DMS53 (cell line): ENCODE measurements at regions not wholly inside any gene's neighbourhood (a gene's known extent, or its start where the extent isn't known, plus 50 kb on each side); places are given as distances from the start of the nearest gene placed in this dataset.
"Not testable (repeated sequence)": the region's sequence is repeated elsewhere in the genome, so short reads cannot be mapped to it uniquely, and the experiment has no call there.

Experiments
- DNase-seq: peaks from one replicate; lab custom pipeline; 2025; lab: John Stamatoyannopoulos, UW

DNA sequence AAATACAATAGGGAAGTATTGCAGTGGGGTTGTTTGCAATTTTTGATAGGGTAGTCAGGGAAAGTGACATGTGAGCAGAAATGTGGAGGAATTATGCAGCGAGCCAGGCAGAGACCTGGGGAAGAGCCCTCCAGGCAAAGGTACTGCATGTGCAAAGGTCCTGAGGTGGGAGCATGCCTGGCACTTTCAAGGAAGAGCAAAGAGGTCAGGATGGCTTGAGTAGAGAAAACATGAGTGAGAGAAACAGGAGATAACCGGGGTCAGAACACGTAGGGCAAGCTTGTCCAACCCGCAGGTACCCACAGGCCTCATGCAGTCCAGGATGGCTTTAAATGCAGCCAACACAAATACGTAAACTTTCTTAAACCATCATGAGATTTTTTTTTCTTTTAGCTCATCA is 71.0 kb downstream of the COQ2 start:
- no peak for DNase-seq

GRCh38 chr4:83212041-83212851 is 72.4 kb downstream of the COQ2 start:
- DNase-seq = peak; percentile 58

DNA sequence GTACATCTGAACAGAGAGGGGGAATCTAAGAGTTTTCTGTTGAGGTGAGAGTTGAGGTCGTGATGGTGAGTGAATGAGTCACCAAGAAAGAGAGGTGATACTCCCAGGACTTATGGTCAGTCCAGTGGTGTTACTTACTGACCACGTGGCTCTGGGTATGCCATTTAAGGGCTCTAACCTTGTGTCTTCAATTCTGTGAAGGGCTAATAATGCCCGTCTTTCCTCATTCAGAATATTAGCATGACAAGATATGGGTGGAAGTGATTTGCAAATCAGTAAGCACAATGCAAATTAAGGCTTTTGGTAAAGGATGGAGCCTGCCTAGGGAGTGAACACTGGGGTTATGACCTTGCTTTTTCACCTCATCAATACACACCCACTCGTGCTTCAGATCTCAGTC is 75.2 kb downstream of the COQ2 start:
- no peak for DNase-seq

GRCh38 chr4:83208371-83209365 is 75.9 kb downstream of the COQ2 start:
- DNase-seq = no peak

GRCh38 chr4:83207497-83208101 is 77.0 kb downstream of the COQ2 start:
- DNase-seq = no peak

- DNase-seq = no peak
Observed at GRCh38 chr4:83205760-83206159, 78.8 kb downstream of the COQ2 start.

DNA sequence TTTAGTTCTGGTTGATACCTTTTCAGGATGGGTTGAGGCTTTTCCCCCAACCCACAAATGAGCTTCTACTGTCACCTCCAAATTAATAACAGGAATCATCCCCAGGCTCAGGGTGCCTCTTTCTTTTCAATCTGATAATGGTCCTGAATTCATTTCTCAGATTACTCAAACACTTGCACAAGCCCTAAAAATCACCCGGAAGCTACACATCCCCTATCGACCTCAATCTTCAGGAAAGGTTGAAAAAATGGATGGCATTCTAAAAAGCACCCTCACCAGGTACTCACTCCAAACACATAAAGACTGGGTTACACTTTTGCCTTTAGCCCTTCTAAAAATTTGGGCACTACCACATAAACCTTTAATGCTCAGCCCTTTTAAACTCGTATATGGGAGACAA is 79.9 kb downstream of the COQ2 start:
- DNase-seq = no peak

DNA sequence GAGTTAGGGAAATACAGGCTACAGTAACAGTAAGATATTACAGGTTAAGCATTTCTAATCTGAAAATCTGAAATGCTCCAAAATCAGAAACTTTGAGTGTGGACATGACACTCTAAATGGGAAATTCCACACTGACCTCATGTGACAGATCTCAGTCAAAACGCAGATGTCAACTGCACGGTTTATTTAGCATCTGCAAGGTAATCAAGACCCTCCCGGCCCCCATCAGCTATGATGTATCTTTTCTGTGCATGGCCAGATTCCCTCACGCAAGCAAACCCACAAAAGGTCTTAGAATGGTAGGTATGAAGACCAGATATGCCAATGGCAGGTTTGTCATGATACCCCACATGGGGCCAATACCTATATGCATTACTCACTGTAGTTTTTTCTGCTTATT is 82.8 kb downstream of the COQ2 start:
- no peak for DNase-seq

DNA sequence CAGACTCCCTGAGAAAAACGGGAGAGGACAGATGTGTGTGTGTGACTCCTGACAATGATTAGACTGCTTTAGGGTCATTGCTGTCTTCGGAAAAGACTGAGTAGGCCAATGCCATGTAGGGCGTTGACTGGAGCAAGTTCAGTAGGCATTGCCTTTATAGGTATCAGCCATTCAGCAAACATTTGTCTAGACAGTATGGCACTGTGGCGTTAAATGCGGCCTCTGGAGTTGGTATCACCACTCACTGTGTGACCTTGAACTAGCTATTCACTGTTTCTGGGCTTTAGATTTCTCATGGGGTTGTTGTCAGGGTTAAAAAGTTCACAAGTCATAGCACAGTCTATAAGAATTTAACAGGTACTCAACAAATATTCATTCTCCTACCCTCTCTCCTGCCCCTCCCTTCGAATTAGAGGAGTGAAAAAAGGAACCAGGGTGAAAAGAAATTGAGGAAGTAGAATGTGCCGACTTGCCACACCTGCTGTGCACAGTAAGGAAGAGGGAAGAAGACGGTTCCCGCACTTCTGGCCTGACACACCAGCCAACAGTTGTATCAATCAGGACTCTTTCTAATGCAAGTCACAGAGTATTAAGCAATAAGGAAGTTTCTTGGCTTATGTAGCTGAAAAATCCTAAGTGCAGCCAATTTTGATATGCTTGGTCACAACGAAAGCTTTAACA is 83.2 kb upstream of the PLAC8 start:
- DNase-seq = no peak

- no peak for DNase-seq
Observed at GRCh38 chr4:83196921-83197320, 82.4 kb upstream of the PLAC8 start.

- DNase-seq = no peak
Observed at GRCh38 chr4:83195269-83195668, 80.7 kb upstream of the PLAC8 start.

DNA sequence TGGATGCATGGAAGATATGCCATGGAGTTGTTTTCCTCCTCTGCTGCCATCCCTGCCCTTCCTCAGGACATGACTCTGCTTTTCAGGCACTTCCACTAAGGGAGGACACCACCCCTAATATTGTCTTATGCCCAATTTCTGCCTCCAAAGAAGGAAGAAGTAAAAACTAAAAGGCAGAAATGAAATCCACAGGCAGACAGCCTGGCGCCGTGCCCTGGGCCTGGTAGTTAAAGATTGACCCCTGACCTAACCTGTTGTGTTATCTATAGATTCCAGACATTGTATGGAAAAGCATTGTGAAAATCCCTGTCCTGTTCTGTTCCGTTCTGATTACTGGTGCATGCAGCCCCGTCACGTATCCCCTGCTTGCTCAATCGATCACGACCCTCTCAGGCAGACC is 80.1 kb upstream of the PLAC8 start:
- DNase-seq = not testable (repeated sequence)

DNA sequence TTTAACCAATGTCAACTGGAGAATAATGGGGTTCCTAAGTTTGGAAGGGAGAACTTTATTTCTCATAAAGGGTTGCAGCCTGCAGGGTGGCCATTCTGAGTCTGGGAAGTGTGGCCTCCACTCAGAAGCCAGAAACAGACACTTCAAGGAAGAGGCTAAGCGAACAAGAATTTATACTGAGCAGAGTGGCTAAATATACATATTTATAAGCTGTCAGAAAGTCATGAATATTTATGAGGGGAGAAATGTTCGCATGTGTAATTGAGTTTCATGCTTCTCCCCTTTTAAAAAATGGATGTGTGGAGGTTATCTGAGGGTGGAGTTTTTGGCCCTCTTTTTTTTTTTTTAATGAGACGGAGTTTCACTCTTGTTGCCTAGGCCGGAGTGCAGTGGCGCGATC is 78.1 kb upstream of the PLAC8 start:
- no peak for DNase-seq

DNA sequence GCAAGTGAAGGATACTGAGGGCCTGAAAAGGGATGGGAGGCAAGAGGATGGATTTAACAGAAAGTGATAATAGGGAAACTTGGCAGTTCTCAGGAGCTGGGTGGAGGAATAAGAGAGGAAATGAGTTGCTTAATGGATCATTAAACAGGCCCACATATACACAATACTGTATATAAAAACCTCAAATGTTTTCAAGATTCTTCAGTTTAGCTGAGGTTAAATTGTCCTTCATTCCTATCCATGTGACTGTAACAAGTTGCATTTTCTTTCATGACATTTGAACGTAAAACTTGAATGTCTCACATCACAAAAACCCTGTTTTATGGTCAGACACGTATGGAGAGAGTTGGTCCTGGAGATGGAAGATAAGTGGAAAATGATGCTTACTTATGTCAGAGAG is 76.5 kb upstream of the PLAC8 start:
- DNase-seq = no peak

GRCh38 chr4:83189631-83190136 is 75.2 kb upstream of the PLAC8 start:
- DNase-seq = peak; percentile 91

DNA sequence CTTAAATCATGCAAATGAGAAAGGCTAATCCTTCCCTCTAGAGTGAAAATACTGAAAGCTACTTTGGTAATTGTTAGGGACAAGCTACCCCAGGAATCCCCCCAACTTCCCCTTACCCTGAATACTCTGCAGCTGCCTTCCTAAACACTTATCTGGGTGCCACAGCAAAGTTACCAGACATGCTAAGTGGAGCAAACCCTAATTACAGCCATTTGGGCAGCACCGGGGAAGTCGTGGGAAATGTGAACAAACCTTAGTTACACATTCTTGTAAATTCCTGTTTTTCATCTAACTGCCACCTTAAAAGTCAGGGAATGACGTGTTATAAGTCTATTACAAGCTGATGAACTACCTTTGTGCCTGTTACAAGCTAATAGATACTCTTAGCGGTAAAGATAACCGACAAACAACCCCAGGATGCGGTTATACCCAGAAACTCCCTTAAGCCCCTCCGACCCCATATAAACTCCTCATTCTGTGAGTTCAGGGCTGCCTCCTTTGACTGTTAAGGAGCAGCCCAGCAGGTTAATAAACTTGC is 66.0 kb upstream of the PLAC8 start:
- DNase-seq = no peak

GRCh38 chr4:83179205-83179604 is 64.7 kb upstream of the PLAC8 start:
- DNase-seq = no peak

GRCh38 chr4:83178029-83178428 is 63.5 kb upstream of the PLAC8 start:
- no peak for DNase-seq

DNA sequence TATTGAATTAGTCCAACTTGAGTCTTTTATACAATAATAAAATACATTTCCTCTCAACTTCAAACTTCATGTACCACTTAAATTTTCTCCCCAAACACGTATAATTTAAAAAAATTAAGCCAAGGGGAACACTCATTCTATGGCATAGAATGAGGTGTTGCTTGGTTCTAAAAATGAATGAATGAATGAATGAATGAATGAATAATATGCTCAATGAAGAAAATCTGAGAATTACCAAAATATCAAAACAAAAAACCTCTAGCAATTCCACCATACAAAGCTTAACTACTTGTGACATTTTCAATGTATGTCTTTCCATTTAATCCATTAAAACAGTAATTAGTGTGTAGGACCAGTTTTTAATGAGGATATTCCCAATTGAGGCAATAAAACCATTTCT is 62.7 kb upstream of the PLAC8 start:
- no peak for DNase-seq

- no peak for DNase-seq
Observed at GRCh38 chr4:83174844-83175414, 60.4 kb upstream of the PLAC8 start.

DNA sequence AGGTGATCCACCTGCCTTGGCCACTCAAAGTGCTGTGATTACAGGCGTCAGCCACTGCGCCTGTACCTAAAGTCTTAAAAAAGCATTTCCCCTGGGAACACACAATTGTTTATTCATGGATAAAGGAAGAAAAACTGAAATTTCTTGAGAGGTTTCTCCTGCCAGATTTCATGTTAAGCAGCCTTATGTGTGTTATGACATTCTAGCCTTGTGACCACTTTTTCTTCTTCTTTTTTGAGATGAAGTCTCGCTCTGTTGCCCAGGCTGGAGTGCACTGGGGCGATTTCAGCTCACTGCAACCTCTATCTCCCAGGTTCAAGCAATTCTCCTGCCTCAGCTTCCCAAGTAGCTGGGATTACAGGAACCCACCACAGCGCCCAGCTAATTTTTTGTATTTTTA is 57.8 kb upstream of the PLAC8 start:
- no peak for DNase-seq
